ENCODE measurements at regions not wholly inside any gene's neighbourhood (a gene's known extent, or its start where the extent isn't known, plus 50 kb on each side); places are given as distances from the start of the nearest gene placed in this dataset.
"Not testable (repeated sequence)": the region's sequence is repeated elsewhere in the genome, so short reads cannot be mapped to it uniquely, and the experiment has no call there.

- no peaks in the 10 kb centered on the region for H3K36me3 ChIP-seq
- H3K27me3 ChIP-seq, result no peaks in the 10 kb centered on the region
- TF ChIP-seq POLR2A (IDR thresholded peaks at IDR 0.05), result peak; percentile 7
- no peak for TF ChIP-seq CTCF (IDR thresholded peaks at IDR 0.05)
- no peak overlapping the region for H3K4me3 ChIP-seq
- 9% methylated on average over 11 of the region's 13 CpGs for WGBS (ENCODE audit: insufficient coverage, low coverage, low lambda C conversion rate, missing lambda C conversion rate)
- H3K27ac ChIP-seq, result peak overlapping the region; percentile 22 to 47 (median 45)
- intact Hi-C loops (cut with DNase I), result no loop called here
- ATAC-seq (peak; percentile 88 to 94 (median 91)), DNase-seq (peak; percentile 34 to 63 (median 60))
- H3K9me3 ChIP-seq, result no peaks in the 10 kb centered on the region
- H3K4me1 ChIP-seq, result peaks cover 0 to 8% (median 3%) of the 10 kb centered on the region in 4 donors
These were observed 122.8 kb upstream of the RAB4A start for GRCh38 chr1:229148041-229148671.

GRCh38 chr1:229148743-229149142, 122.2 kb upstream of the RAB4A start:
- Histone ChIP-seq H3K4me1 (peaks cover 0 to 8% (median 3%) of the 10 kb centered on the region in 4 donors), H3K36me3 (no peaks in the 10 kb centered on the region), H3K9me3 (no peaks in the 10 kb centered on the region), H3K27me3 (no peaks in the 10 kb centered on the region), H3K27ac (peak overlapping the region in 1 of 3 donors; percentile 45), H3K4me3 (no peak overlapping the region)
- ATAC-seq, result peak in 1 of 4 donors; percentile 5
- DNase-seq, result no peak
- TF ChIP-seq POLR2A (IDR thresholded peaks at IDR 0.05), result no peak
- TF ChIP-seq CTCF (IDR thresholded peaks at IDR 0.05), result no peak
- intact Hi-C loops (cut with DNase I), result no loop called here
- WGBS (ENCODE audit: insufficient coverage, low coverage, low lambda C conversion rate, missing lambda C conversion rate), result 80% methylated on average over 2 of the region's 7 CpGs

GRCh38 chr1:229149435-229149834, 121.5 kb upstream of the RAB4A start:
- Histone ChIP-seq H3K4me3 (no peak overlapping the region), H3K27ac (no peak overlapping the region), H3K4me1 (peaks cover 0 to 8% (median 3%) of the 10 kb centered on the region in 4 donors), H3K36me3 (no peaks in the 10 kb centered on the region), H3K27me3 (no peaks in the 10 kb centered on the region), H3K9me3 (no peaks in the 10 kb centered on the region)
- intact Hi-C loops (cut with DNase I), result no loop called here
- TF ChIP-seq POLR2A (IDR thresholded peaks at IDR 0.05), result no peak
- TF ChIP-seq CTCF (IDR thresholded peaks at IDR 0.05), result no peak
- 100% methylated on average over 2 of the region's 2 CpGs for WGBS (ENCODE audit: insufficient coverage, low coverage, low lambda C conversion rate, missing lambda C conversion rate)
- ATAC-seq, result no peak
- DNase-seq, result no peak

GRCh38 chr1:229150518-229150917, 120.4 kb upstream of the RAB4A start:
- H3K36me3 ChIP-seq, result no peaks in the 10 kb centered on the region
- TF ChIP-seq CTCF (IDR thresholded peaks at IDR 0.05) (no peak), POLR2A (IDR thresholded peaks at IDR 0.05) (no peak)
- WGBS (ENCODE audit: insufficient coverage, low coverage, low lambda C conversion rate, missing lambda C conversion rate), result 91% methylated on average over 6 of the region's 7 CpGs
- no peak overlapping the region for H3K4me3 ChIP-seq
- no peaks in the 10 kb centered on the region for H3K27me3 ChIP-seq
- H3K4me1 ChIP-seq, result peaks cover 0 to 8% (median 3%) of the 10 kb centered on the region in 4 donors
- DNase-seq (no peak), ATAC-seq (no peak)
- no peaks in the 10 kb centered on the region for H3K9me3 ChIP-seq
- intact Hi-C loops (cut with DNase I), result no loop called here
- H3K27ac ChIP-seq, result no peak overlapping the region

GRCh38 chr1:229151412-229151811, 119.5 kb upstream of the RAB4A start:
- ATAC-seq; H3K4me3 ChIP-seq; H3K36me3 ChIP-seq; H3K9me3 ChIP-seq; H3K4me1 ChIP-seq; H3K27me3 ChIP-seq; H3K27ac ChIP-seq; intact Hi-C loops (cut with DNase I); DNase-seq: not testable (repeated sequence)
- WGBS (ENCODE audit: insufficient coverage, low coverage, low lambda C conversion rate, missing lambda C conversion rate), result 89% methylated on average over 4 of the region's 4 CpGs

All from right lobe of liver (tissue), 6 donors.